ENCODE measurements at regions not wholly inside any gene's neighbourhood (a gene's known extent, or its start where the extent isn't known, plus 50 kb on each side); places are given as distances from the start of the nearest gene placed in this dataset.
A peak's percentile ranks its signal among the peaks of the same experiment; 100 is the strongest.

- TF ChIP-seq PATZ1 (CRISPR knock-in tag; IDR thresholded peaks at IDR 0.05; ENCODE audit: borderline replicate concordance) (no peak), ZNF565 (CRISPR knock-in tag; conservative IDR thresholded peaks at IDR 0.05; ENCODE audit: low read depth) (no peak), RARB (CRISPR knock-in tag; IDR thresholded peaks at IDR 0.05) (no peak), GLIS3 (CRISPR knock-in tag; IDR thresholded peaks at IDR 0.05) (no peak), CREB5 (CRISPR knock-in tag; IDR thresholded peaks at IDR 0.05; ENCODE audit: low read depth) (no peak)
These were observed 563.4 kb upstream of the GCFC2 start (continued) for GRCh38 chr2:76274160-76274559.

GRCh38 chr2:76270096-76270710, 559.5 kb upstream of the GCFC2 start:
- TF ChIP-seq TSHZ2 (CRISPR knock-in tag; IDR thresholded peaks at IDR 0.05) (no peak), PPARA (CRISPR knock-in tag; IDR thresholded peaks at IDR 0.05; ENCODE audit: borderline replicate concordance) (no peak)
- no peak for ATAC-seq

GRCh38 chr2:76268902-76269620, 558.3 kb upstream of the GCFC2 start:
- peak; percentile 71 for ATAC-seq
- no peak for TF ChIP-seq PATZ1 (CRISPR knock-in tag; IDR thresholded peaks at IDR 0.05; ENCODE audit: borderline replicate concordance)
- no peak for TF ChIP-seq ZFP3 (CRISPR knock-in tag; IDR thresholded peaks at IDR 0.05)
- TF ChIP-seq ZNF70 (CRISPR knock-in tag; IDR thresholded peaks at IDR 0.05) = no peak
- TF ChIP-seq CREB5 (CRISPR knock-in tag; IDR thresholded peaks at IDR 0.05; ENCODE audit: low read depth) = no peak
- TF ChIP-seq ESRRG (CRISPR knock-in tag; IDR thresholded peaks at IDR 0.05) = no peak
- peak; percentile 92 for TF ChIP-seq ISL1 (CRISPR knock-in tag; IDR thresholded peaks at IDR 0.05)
- TF ChIP-seq ZC3H10 (CRISPR knock-in tag; IDR thresholded peaks at IDR 0.05) = no peak
- TF ChIP-seq PPARA (CRISPR knock-in tag; IDR thresholded peaks at IDR 0.05; ENCODE audit: borderline replicate concordance) = no peak
- TF ChIP-seq GLIS3 (CRISPR knock-in tag; IDR thresholded peaks at IDR 0.05) = no peak
- peak; percentile 17; the same call in 1 of the 2 replicates for TF ChIP-seq SNAI2 (CRISPR knock-in tag; IDR thresholded peaks at IDR 0.05)
- TF ChIP-seq ZFP30 (CRISPR knock-in tag; IDR thresholded peaks at IDR 0.05) = no peak
- TF ChIP-seq CSDC2 (CRISPR knock-in tag; IDR thresholded peaks at IDR 0.05) = no peak
- TF ChIP-seq ZNF8 (CRISPR knock-in tag; IDR thresholded peaks at IDR 0.05) = no peak
- no peak for TF ChIP-seq TOX (CRISPR knock-in tag; IDR thresholded peaks at IDR 0.05; ENCODE audit: borderline replicate concordance)
- TF ChIP-seq CSRNP3 (CRISPR knock-in tag; IDR thresholded peaks at IDR 0.05) = no peak
- TF ChIP-seq BACH2 (CRISPR knock-in tag; IDR thresholded peaks at IDR 0.05; ENCODE audit: borderline replicate concordance) = no peak
- TF ChIP-seq OSR1 (CRISPR knock-in tag; IDR thresholded peaks at IDR 0.05) = no peak
- TF ChIP-seq TSHZ2 (CRISPR knock-in tag; IDR thresholded peaks at IDR 0.05) = peak; percentile 65; the same call in 1 of the 2 replicates
- TF ChIP-seq ARNTL (CRISPR knock-in tag; IDR thresholded peaks at IDR 0.05; ENCODE audit: borderline replicate concordance, low read depth) = no peak
- no peak for TF ChIP-seq RARB (CRISPR knock-in tag; IDR thresholded peaks at IDR 0.05)
- peak; percentile 32; the same call in 1 of the 2 replicates for TF ChIP-seq TCF4 (CRISPR knock-in tag; IDR thresholded peaks at IDR 0.05; ENCODE audit: borderline replicate concordance)

All from SK-N-SH treated with all-trans-retinoic acid at 6 μM for 48 hours (cell line).